ENCODE measurements at regions not wholly inside any gene's neighbourhood (a gene's known extent, or its start where the extent isn't known, plus 50 kb on each side); places are given as distances from the start of the nearest gene placed in this dataset.

- no peak for TF ChIP-seq CTCF (conservative IDR thresholded peaks at IDR 0.05; ENCODE audit: low read length)
- no peak for TF ChIP-seq EZH2phosphoT487 (IDR thresholded peaks at IDR 0.05; ENCODE audit: borderline replicate concordance)
Measured at GRCh38 chr9:102035929-102036328, 297.5 kb upstream of the GRIN3A start.
